Iris pigment epithelial cell (primary cell): ENCODE measurements at regions not wholly inside any gene's neighbourhood (a gene's known extent, or its start where the extent isn't known, plus 50 kb on each side); places are given as distances from the start of the nearest gene placed in this dataset.
"Not testable (repeated sequence)": the region's sequence is repeated elsewhere in the genome, so short reads cannot be mapped to it uniquely, and the experiment has no call there.

ENCODE experiments used
- DNase-seq: peaks from one replicate; pipeline ENCODE4 v3.0.0-alpha.2; 2011; ENCODE audit warnings: low read depth

DNA sequence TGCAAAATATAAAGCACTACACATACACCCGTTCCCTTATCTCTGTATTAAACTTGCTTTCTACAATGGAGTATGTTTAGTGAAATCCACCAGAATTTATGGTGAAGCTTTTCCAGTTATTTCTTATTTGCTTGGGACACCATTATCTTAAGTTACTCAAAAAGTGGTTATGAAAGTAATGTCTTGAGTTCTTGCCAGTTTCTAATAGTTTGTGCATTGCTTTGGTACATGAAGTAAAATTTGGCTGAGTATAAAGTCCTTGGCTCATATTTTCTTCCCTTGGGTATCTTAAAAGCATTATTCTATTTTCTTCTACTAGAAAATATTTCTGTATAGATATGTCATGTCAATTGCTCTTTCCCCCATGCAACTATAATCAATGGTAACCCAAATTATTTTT lies 85.2 kb downstream of the POLR1F start:
- peak; percentile 28 for DNase-seq

DNA sequence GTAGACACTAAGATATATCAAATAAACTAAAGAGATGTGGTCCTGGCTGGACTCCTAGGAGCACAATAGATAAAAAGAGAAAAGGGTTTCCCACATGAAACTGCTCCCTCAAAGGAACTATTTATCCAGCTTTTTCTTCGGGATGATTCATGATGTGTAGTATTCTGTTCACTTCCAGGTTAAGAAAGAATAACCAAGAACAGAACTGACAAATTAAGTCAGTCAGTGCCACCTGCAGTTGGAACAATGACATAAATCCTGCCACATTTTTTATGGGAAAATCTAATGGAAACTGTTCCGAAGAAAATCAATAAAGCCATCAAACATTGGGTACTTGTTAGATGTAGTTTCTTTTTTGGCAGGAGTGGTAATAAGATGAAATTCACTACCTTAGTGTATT lies 87.1 kb downstream of the POLR1F start:
- peak; percentile 54 for DNase-seq

DNA sequence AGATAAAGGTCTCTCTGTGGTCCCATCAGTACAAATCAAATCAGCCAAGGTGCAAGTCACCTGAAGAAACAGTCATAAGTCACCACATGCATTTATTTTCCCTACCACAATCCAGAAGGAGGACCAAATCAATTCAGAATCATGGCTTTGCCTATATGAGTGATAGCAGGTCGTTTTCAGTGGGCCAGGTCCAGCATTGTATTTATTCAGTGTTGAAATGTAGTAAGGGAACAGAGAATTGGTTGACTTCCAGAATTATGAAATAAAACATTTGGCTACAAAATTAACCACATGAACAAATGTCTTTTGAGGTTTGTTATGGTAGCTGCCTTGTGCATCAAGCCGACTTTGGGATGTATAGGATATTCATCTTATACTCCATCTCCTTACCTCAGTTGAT lies 88.4 kb downstream of the POLR1F start:
- DNase-seq, result peak; percentile 59

DNA sequence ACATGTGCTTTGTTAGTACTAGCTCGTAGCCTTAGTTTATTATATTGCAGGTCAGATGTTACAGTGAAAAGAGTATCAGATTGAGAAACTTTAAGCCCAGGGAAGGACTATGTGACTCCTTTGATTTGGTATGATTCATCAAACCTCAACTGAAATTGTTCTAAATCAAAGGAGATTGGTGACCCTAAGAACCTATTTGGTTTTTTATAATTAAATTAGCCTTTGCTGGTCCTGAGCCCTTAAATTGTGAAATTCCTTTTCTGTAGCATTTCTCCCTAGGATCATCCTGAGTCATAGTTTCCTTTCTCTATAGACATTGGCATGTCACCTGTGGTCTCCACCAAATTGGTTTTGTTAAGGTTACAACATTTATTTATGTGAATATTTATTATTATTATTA lies 89.7 kb downstream of the POLR1F start:
- DNase-seq, result peak; percentile 75

DNA sequence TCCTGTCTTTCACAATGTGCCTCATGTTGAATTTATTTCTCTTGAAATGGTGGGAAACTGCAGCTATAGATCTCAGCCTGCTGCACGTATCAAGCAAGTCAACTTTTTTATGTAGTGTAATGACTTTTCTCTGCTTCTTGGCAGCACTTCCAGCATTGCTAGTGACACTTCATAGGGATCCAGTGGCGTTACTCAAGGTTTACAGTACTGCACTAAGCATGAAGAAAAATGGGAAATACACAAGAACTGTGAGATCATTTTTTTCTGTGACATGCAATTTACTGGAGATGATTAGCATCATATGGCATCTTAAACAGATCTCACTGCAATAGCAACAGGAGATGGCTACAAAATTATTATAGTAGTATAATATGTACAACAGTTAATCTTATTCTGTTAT lies 90.9 kb downstream of the POLR1F start:
- peak; percentile 27 for DNase-seq

DNA sequence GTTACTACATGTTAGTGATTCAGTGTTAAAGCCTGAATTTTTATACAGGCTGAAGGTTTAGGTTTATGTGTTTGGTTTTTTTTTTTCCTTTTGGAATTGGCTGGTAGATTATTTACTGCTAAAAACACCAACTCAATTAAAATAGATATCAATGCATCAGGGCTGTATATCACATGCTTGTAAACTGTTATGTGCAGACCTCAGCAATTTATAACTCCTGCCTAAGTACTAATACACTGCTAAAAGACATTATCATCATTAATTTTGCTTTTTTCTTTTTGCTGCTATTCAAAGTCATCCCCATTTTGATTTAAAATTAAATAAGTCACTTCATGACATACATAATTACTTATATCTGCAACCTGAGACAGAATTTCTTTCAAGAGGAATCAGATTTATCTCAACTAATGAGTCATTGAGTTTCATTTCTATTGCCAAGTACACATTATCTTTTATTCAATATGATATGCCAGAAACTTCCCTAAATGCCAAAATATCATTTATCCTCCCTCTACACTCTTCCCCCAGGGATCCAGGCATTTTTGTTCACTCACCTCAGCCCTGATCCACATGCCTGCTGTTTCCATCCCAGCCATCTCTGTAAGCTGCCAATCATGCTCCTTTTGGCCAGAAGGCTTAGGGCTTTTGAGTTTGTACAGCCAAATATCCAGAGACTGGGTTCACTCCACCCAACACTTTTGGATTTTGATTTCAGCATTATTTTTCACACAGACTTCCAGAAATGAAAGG lies 98.5 kb downstream of the POLR1F start:
- DNase-seq, result peak; percentile 36

DNA sequence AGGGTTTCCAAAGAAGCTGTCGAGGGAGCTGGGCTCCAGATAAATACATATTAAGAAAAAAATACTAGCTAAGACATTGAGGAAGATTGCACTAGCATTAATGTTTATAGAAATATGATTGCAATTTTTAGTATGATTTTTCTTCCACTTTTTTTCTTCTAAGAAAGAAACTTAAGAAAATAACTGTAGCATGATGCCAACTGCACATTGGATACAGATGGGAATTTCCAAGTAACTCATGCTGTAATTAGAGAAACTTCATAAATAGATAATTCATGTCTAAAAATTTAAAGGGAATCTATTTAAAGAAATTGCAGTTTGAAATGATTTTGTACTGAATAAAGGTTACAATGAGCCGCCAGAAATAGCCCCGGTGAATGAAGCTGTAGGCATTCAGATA lies 119.4 kb downstream of the POLR1F start:
- no peak for DNase-seq

DNA sequence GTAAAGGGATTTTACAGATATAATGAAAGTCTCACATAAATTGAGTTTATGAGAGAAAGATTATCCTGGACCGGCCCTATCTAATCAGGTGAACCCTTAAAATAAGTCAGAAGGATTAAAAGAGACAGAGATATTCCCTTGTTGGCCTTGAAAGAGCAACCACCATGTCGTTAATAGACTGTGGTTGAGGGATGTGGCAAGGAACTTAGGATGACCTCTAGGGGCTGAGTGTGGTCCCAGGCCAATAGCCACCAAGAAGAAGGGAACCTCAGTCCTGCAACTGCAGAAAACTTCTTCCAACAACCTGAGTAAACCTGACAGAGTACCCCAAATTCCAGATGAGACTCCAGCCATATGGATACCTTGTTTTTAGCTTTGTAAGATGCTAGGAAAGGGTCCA lies 121.5 kb downstream of the POLR1F start:
- DNase-seq, result peak; percentile 19

DNA sequence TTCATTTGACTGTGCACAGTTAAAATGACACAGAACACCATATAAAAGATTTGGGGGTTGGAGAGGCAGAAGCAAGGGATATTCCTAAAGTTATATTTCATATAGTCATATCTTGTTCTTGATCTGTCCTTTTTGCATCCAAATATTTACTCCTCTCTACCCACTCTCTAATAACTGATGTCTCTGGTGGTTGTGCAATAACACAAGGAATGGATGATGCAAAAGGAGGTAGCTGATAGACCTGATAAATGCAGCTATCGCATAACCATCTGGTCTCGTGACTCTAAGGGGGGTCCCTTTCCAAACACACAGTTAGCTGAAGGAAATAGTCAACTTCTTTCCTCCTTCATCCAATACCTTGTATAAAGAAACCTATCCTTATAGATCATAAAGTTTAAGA lies 123.1 kb downstream of the POLR1F start:
- DNase-seq, result peak; percentile 26

DNA sequence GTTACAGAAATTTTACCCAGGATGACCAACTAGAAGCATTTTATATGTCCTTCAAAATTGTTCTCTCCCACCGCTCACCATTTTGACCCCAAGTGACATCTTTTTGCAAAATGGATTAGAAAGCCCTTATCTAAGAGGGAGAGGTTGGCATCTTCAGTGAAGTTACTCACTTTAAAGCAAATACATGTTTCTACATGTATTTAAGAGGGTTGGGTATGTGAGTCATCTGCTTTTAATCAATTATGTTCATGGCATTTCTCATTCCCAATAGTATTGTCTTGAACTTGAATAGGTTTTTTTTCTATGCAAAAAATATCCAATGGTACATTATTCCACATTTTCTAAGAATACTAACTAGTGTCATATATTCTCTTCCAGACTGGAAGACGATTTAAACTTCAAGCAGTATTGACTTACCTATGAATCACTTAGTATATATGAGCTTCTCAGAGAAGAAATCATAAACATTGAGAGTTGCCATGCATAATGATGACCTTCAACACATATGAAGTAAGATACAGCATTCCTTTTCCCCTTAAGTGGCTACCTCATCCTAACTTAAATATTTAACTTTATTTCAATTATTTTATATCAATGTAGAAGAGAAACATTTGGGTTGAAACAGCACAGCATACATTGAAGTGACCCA lies 132.8 kb downstream of the POLR1F start:
- DNase-seq, result peak; percentile 70

DNA sequence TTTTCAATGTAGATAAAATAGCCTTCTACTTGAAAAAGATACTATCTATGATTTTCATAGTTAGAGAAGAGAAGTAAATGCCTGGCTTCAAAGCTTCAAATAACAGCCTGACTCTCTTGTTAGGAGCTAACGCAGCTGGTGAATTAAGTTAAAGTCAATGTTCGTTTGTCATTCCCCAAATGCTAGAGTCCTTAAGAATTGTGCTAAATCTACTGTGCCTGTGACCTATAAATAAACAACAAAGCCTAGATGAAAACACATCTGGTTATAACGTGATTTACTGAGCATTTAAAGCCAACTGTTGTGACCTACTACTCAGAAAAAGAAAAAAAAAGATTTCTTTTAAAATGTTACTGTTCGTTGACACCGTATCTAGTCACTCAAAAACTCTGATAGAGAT lies 134.7 kb downstream of the POLR1F start:
- no peak for DNase-seq

DNA sequence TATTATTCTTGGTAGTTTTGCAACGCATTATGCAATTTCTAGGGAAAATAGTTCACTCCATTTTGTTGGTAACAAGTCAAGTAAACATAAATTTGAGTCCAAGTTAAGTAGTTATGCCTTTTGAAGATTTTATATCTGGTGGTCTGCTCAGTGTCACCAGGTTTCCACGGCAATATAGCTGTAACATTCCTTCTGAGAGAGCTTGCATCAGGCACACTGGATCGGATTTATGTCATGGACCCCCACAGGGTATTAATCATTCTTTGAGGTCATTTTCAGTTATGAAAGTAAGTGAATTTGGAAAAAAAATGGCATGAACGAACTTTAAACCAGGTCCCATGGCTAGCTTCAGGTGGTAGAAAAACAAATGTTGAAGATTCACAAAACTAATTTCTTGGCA lies 136.3 kb downstream of the POLR1F start:
- peak; percentile 57 for DNase-seq

DNA sequence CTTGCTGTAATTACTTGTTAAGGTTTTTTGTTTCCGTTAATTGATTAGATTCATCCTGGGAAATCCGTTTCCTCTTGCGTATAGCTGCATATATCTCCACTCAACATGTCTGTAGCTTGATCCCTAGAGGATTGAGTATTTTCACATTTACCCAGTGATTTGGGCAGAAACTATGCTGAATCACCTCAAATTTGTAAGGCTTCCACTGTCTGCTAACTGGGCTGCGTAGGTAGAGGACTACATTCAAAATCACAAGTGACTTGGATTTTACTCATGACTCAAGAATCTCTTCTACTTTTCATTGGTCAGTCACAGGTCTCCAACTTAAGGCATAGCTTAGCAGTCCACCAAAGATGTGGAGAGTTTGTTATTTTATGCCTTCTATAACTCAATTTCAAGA lies 141.8 kb downstream of the POLR1F start:
- no peak for DNase-seq

DNA sequence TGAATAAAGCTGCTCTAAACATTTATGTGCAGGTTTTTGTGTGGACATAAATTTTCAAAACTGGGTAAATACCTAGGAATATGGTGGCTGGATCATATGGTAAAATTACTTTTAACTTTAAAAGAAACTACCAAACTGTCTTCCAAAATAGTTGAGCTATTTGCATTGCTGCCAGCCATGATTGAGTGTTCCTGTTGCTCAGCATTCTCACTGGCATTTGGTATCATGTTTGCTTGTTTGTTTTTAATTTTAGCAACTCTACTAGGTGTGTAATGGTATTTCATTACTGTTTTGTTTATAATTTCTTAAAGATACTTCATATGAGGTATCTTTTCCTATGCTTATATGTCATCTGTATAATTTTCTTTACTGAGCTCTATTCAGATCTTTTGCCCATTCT lies 143.2 kb downstream of the POLR1F start:
- no peak for DNase-seq

DNA sequence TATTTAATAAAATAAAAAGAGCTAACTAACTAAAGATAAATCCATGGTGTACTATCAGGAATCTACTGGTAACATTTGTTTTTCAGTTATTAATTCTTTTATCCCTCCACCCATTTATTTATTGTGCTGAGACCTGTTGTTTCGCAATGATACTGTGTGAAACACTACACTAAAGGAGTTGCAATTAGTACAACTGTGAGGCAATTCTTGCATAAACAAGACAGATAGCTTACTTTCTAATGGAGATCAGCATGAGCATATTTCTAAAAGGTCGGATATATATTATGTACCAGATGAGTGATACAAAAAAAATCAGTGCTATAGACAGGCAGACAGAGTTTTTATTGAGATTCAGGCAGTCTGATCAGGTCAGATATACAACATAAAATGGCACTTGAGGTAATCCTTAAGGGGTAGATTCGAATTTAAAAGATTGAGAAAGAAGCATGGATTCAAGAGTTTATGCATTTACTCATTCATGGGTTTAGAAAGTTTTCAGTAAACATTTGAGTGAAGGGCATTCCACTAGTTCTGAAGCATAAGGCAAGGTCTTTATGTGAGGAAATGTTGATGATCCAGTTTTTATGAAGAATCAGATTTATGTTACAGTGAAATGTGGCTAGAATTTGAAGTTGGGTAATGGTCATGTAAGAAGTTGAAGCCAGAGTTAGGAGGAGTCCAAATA lies 147.6 kb downstream of the POLR1F start:
- DNase-seq, result peak; percentile 90

DNA sequence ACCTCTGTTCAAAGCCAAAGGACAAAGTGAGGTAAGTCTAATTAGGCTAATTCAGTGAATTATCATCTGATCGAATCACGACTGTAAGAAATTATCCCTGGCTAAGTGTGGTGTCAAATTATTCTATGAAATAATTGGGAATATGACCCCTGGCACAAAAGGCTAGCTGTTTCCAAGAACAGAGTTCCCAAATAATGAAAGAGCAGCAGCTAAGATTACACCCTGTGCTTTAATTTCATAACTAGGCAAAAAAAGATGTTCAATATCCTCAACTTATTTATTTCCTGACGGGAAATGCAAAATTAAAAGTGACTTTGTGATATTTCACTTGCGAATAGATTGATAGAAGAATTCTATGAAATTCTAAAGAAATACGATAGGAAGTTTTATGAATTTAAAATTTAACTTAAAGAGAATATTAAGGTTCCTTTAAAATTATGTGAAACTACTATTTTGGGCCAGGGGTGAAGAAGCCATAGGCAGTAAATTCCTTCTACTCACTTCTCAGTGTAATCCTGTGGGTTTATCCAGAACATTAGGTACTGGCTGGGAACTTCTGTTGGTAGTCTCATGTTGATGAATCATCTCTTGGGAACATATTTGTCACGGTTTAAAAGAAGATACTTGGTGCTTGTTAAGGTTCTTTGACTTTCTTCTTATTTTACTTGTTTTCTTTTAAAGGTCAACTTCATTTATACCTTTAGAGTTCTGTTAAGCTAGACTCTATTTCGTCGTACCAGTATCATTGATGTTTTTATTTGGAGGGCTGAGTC lies 148.5 kb downstream of the POLR1F start:
- DNase-seq, result peak; percentile 97

DNA sequence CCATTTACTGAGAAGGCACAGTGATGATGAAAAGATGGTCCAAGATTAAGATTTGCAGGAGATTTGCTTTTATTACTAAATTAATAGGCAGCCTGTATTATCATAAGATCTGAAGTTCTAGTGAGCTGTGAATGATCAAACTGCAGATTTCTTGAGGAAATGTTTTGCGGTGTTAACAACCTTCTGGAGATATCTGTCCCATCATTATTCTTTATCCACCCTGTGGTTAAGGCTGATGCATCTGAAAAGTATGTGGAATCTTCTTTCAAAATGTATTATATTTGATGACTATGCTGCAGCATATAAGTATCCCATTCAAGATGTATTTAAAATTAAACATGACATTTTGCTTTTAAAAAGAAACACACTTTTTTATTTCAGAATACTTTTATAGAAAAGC lies 150.3 kb downstream of the POLR1F start:
- DNase-seq, result peak; percentile 93

DNA sequence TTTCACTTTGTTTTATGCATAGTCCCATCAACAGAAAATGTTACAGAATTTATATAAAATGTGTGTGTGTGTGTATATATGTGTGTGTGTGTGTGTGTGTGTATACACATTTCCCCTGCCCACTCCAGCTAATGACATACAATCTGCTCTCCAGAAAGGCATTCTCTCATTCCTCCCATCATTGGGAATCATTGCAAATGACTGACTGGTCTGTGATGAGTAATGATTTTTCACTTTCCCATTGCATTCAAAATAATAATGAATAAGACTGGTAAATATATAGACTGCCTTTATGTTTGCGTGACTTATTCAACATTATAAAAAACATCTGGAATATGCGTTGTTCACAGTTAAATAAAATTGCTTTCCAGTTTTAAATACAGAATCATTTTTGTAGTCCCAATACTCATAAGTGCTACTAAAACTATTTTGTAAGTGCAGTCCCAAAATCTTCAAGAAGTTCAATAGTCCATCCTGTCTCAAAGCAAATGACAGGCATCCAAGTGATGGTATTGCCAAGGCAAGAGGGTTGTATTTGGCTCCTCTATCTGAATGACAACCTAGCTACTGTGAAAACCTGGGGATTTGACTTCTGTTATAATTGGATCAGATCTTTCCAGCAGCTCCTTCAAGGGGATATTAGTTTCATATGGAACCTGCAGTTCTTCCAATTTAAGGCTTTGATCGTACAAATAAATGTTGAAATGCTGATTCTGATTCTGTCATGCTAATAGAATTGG lies 150.9 kb downstream of the POLR1F start:
- DNase-seq, result peak; percentile 71

DNA sequence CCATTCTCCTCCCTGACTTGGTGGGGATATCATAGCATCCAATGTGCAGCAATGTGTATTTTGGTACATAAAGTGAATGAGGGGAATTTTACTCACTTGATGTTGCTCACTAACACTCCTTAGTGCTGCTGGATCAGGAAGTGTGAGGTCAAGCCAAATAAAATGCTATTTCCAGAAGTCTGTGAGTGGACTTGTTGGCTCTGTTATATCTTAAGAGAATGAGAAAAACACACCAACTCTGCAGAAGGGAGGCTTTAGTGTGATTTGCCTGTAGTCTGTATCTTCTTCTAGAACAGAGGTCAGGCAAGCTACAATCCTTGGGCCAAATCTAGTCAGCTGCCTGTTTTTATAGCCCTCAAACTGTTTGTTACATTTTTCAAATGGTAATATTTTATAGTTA lies 154.3 kb downstream of the POLR1F start:
- DNase-seq, result no peak

DNA sequence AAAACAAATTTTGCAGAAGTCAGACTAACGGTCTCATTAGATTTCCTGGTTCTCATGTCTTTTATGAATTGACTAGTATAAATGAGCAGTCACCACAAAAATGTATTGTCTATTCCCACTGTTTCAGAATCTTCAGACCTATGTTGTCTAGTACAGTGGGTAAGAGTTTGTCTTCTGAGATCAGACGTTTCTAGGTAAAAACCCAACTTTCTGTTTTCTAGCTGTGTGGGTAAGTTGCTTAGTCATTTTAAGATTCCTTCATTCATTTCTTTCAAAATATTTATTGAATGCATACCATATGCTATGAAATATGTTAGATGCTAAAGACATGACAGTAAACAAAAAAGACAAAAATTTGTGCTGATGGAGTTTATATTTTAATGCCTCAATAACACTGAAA lies 156.3 kb downstream of the POLR1F start:
- peak; percentile 84 for DNase-seq

DNA sequence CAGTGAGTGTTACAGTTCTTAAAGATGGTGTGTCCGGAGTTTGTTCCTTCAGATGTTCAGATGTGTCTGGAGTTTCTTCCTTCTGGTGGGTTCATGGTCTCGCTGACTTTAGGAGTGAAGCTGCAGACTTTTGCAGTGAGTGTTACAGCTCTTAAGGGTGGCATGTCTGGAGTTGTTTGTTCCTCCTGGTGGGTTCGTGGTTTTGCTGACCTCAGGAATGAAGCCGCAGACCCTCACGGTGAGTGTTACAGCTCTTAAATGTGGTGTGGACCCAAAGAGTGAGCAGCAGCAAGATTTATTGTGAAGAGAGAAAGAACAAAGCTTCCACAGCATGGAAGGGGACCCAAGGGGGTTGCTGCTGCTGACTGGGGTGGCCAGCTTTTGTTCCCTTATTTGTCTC lies 159.6 kb downstream of the POLR1F start:
- not testable (repeated sequence) for DNase-seq

DNA sequence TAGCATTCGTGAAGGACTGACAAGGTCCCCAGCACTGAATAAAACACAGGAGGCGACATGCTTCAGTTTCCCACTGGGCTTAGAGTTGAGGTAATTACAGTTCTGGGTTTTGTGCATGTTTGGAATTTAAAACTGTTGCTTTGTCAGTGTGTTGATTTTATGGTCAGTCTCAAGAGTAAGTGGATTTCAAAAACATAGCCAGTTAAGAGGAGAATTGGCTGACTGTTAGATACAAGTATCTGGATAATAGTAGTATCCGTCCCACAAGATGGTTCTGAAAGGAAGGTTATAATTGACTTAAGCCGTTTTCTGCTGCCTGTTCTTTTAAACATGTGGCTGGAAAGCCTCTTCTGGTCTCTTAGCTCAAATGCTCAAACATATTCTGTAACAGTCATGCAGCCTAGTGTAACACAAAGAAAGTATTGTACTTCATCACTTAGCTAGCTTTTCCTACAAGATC lies 170.9 kb downstream of the POLR1F start:
- peak; percentile 50 for DNase-seq
